A673 (cell line): ENCODE measurements at regions not wholly inside any gene's neighbourhood (a gene's known extent, or its start where the extent isn't known, plus 50 kb on each side); places are given as distances from the start of the nearest gene placed in this dataset.

Experiments
- BruUV-seq: library from RNA; stranded (reverse); fragments of 400-500 nt; replicated peaks from 2 replicates; lab custom pipeline; 2021; lab: Mats Ljungman, UMichigan
- CTCF ChIA-PET: fragments of 300-600 bp; sonication (Branson Sonifier 250); formaldehyde crosslinking; loops from one replicate; lab custom pipeline; 2022; ENCODE audit warnings: antibody characterized with exemption; lab: Charles Lee
- POLR2A ChIA-PET: fragments of 300-600 bp; sonication (Branson Sonifier 250); formaldehyde crosslinking; loops from one replicate; lab custom pipeline; 2022; ENCODE audit warnings: antibody characterized with exemption; ENCODE audit not compliant: low non-redundant PET; lab: Charles Lee
- DNase-seq: peaks from one replicate; pipeline ENCODE4 v3.0.0-alpha.2; 2015; ENCODE audit warnings: low spot score
- H3K27ac ChIP-seq: fragments of 200-600 bp; sonication (generic); 2 replicates; pipeline ENCODE4 v1.5.1; 2016; ENCODE audit warnings: mixed run types, low read depth, mild to moderate bottlenecking, mixed read lengths, antibody characterized with exemption, low read length; ENCODE audit not compliant: poor library complexity, severe bottlenecking
- H3K27me3 ChIP-seq: fragments of 200-600 bp; sonication (generic); replicated peaks from 2 replicates; pipeline ENCODE4 v1.6.1; 2017; ENCODE audit warnings: mixed run types, low read depth, mild to moderate bottlenecking, mixed read lengths, antibody characterized with exemption, low read length; ENCODE audit not compliant: insufficient read depth, poor library complexity
- H3K36me3 ChIP-seq: fragments of 200-600 bp; sonication (generic); 2 replicates; pipeline ENCODE4 v1.6.1; 2016; ENCODE audit warnings: mixed run types, mild to moderate bottlenecking, mixed read lengths, antibody characterized with exemption, low read length; ENCODE audit not compliant: insufficient read depth, poor library complexity, severe bottlenecking
- H3K4me1 ChIP-seq: fragments of 200-600 bp; sonication (generic); 2 replicates; pipeline ENCODE4 v1.6.1; 2017; ENCODE audit warnings: mixed run types, mild to moderate bottlenecking, mixed read lengths, antibody characterized with exemption, low read length; ENCODE audit not compliant: insufficient read depth, poor library complexity, severe bottlenecking
- H3K4me3 ChIP-seq: fragments of 200-600 bp; sonication (generic); 2 replicates; pipeline ENCODE4 v1.5.1; 2016; ENCODE audit warnings: low read depth, mixed run types, mild to moderate bottlenecking, mixed read lengths, low read length; ENCODE audit not compliant: poor library complexity, severe bottlenecking
- H3K9me3 ChIP-seq: fragments of 200-600 bp; sonication (generic); 2 replicates; pipeline ENCODE4 v1.6.1; 2016; ENCODE audit warnings: mixed run types, low read depth, mild to moderate bottlenecking, mixed read lengths, antibody characterized with exemption, low read length; ENCODE audit not compliant: poor library complexity, severe bottlenecking
- EZH2 ChIP-seq: fragments of 200-600 bp; sonication (generic); IDR thresholded peaks from 2 replicates; pipeline ENCODE4 v1.6.1; 2017; ENCODE audit warnings: borderline replicate concordance, low read depth, mild to moderate bottlenecking, mixed read lengths, antibody characterized with exemption, low read length; ENCODE audit not compliant: poor library complexity, severe bottlenecking
- intact Hi-C: fragments of 100-400 bp; cut with micrococcal nuclease; formaldehyde crosslinking; loops from one replicate; pipeline ENCODE4 v1.10.0; 2022; ENCODE audit not compliant: unreplicated experiment
- TF ChIP-seq, protein P1 (sequence below): fragments of 300-800, 200-600 bp; sonication (generic); conservative IDR thresholded peaks from 2 replicates; pipeline ENCODE4 v1.5.1; 2017; ENCODE audit warnings: low read depth, mild to moderate bottlenecking, antibody characterized with exemption, low read length, moderate library complexity, mixed read lengths

DNA sequence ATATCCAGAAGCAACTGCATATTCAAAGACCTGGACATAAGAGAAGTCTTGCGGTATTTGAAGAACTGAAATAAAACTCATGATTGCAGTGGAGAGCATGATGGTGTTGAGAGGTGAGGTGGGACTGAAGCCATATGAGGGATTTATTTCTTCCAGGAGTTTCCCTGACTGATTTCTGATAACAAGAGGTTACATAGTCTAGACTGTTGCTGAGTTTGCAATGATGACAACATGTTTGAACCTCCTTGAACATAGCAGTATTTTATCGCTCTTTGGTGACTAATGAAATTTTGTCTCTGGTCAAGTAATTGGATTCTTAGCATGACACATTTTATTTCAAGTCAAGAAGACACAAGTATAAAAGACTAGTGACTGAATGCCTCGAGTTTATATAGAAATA, 61.8 kb downstream of the ACTBL2 start:
- no TSS peak for BruUV-seq
- H3K4me1 ChIP-seq: no peaks in the 10 kb centered on the region
- no peaks in the 10 kb centered on the region for H3K36me3 ChIP-seq
- intact Hi-C loops: no loop called here
- no peaks in the 10 kb centered on the region for H3K27me3 ChIP-seq
- DNase-seq: no peak
- no peak for TF ChIP-seq EZH2
- TF ChIP-seq, protein P1, sequence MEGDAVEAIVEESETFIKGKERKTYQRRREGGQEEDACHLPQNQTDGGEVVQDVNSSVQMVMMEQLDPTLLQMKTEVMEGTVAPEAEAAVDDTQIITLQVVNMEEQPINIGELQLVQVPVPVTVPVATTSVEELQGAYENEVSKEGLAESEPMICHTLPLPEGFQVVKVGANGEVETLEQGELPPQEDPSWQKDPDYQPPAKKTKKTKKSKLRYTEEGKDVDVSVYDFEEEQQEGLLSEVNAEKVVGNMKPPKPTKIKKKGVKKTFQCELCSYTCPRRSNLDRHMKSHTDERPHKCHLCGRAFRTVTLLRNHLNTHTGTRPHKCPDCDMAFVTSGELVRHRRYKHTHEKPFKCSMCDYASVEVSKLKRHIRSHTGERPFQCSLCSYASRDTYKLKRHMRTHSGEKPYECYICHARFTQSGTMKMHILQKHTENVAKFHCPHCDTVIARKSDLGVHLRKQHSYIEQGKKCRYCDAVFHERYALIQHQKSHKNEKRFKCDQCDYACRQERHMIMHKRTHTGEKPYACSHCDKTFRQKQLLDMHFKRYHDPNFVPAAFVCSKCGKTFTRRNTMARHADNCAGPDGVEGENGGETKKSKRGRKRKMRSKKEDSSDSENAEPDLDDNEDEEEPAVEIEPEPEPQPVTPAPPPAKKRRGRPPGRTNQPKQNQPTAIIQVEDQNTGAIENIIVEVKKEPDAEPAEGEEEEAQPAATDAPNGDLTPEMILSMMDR: no peak
- ChIA-PET CTCF (no interaction called here), POLR2A (no interaction called here)
- H3K4me3 ChIP-seq: no peak overlapping the region
- H3K27ac ChIP-seq: no peak overlapping the region
- H3K9me3 ChIP-seq: no peaks in the 10 kb centered on the region

DNA sequence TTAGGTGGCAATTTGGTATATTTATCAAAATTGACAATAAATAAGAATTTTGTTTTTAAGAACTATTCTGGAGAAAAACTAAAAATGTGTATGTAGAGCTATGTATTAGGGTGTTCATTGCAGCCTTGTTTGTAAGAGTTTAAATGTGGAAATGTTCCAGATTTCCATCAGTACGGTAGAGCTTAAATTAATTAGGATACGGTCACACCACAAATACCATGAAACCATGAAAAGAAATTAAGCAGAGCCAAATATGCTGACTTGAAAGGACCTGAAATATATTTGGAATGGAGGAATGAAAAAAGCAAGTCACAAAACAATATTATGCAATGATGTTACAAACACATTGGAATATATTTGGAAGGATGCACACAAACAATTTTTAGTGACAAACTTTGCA, 64.6 kb downstream of the ACTBL2 start:
- POLR2A ChIA-PET: no interaction called here
- Histone ChIP-seq H3K4me1 (no peaks in the 10 kb centered on the region), H3K36me3 (no peaks in the 10 kb centered on the region), H3K9me3 (no peaks in the 10 kb centered on the region), H3K4me3 (no peak overlapping the region), H3K27ac (no peak overlapping the region), H3K27me3 (no peaks in the 10 kb centered on the region)
- CTCF ChIA-PET: no interaction called here
- intact Hi-C loops: no loop called here
- BruUV-seq: no TSS peak
- no peak for TF ChIP-seq EZH2
- TF ChIP-seq, protein P1: no peak
- no peak for DNase-seq

DNA sequence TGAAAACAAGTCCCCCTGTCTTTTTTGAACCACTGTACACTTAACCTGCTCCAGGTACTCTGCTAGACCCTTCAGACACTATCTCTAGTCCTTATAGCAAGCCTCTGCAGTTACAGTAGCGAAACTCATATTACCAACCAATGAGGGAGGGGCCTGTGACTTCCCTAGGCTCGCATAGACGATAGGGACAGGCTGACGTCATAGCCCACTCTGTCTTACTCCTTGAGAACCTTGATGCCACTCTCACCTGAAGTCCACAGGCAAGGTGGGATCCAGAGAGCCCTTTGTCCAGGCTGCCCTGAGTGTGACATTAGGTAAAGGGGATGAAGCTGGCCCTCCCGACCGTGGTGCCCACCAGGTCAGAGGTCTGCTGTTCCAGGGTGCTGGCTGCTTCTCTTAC, 65.3 kb downstream of the ACTBL2 start:
- DNase-seq: no peak
- Histone ChIP-seq H3K36me3 (no peaks in the 10 kb centered on the region), H3K4me3 (no peak overlapping the region), H3K9me3 (no peaks in the 10 kb centered on the region), H3K27me3 (no peaks in the 10 kb centered on the region), H3K27ac (no peak overlapping the region), H3K4me1 (no peaks in the 10 kb centered on the region)
- ChIA-PET POLR2A (no interaction called here), CTCF (no interaction called here)
- BruUV-seq: no TSS peak
- intact Hi-C loops: no loop called here
- TF ChIP-seq, protein P1: no peak
- TF ChIP-seq EZH2: no peak
